Activated CD8-positive, alpha-beta memory T cell treated with anti-CD3 and anti-CD28 coated beads for 4 hours (primary cell): ENCODE measurements at regions not wholly inside any gene's neighbourhood (a gene's known extent, or its start where the extent isn't known, plus 50 kb on each side); places are given as distances from the start of the nearest gene placed in this dataset.

Source experiments
- DNase-seq, 2 donors: peaks; one replicate each; pipeline ENCODE4 v3.0.0-alpha.2; 2020; ENCODE audit warnings: low read depth in 2 of 2

DNA sequence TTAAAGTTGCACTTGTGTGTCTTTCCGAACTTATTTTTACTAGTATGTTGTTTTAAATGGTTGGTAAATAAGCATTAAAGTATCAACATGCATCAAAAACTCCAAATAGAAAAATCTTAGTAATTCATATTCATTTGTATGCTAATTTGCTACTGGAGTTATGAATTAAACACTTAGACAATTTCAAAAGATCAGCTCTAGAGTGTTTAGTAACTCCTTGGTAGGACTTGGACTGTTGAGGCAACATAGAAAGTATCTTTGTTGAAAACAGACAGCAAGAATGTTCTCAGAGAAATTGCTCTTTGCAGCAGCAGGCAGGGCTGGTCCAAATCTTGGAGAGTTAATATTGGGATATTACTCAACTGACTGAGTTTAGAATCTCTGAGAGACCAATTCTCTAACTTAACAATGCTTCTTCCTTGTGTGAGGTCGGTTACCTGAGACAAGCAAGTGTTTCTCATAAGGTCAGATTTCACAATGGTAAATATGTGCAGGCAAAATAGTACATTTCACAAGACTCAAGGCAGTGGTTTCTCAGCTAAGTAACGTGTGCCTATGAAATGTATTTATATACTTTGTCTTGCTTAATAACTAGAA is 147.8 kb upstream of the IL12A start:
- no peak for DNase-seq

DNA sequence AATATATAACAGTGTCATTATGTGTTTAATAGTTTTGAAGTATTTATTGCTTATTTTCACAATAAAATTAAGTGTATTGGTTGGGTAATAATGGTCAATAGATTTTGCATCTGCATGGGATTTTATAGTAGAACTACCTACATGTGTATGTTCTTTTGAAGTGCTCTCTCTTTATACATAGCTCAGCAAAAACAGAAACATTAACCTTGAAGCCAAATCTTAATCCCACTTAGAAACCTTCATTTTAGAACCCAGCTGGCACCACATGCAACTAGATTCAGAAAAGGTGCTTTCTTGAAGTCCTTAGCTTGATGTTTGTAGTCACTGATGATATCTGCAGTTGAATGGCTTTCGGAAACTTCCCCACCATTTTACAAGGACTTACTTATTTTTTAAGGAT is 146.9 kb upstream of the IL12A start:
- no peak for DNase-seq

DNA sequence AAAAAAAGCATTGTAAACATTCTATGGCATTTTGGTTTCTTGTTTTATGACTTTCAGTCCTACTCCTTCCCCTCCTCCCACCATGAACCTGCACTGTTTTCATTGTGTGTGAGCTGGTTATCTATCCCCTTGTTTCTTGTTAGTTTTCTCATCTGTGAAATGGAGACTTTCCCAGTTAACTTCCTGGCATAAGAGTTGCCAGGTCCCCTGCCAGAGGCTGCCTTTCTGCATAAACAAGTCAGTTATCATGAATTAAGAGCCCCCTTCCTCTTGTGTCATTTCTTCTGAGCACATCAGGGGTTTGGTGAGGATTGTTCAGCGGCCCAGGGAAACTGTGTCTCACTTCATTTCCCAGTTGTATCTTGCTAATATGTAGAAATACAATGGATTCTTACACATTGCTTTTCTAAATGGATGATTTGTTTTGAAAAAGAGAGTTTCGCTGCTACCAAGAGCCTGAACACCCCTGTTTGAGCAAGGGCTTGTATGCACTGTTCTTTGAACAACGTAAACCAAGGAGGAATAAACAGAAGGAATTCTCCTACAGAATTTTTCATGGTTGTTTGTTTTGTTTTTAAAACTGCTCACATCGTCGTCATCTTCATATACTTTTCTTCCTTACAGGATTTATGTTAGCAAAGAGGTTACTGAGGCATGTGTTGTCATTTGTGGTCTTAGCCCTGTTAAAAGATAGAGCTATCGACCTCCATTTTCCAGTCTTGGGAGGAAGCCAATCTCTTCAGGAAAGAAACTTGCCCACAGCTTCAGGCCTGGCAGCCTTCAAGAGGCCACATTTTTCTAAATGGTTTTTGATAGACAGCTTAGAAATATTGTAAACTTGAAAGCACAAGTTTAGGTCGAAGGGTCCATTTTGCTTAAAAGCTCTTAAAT is 144.6 kb upstream of the IL12A start:
- no peak for DNase-seq

DNA sequence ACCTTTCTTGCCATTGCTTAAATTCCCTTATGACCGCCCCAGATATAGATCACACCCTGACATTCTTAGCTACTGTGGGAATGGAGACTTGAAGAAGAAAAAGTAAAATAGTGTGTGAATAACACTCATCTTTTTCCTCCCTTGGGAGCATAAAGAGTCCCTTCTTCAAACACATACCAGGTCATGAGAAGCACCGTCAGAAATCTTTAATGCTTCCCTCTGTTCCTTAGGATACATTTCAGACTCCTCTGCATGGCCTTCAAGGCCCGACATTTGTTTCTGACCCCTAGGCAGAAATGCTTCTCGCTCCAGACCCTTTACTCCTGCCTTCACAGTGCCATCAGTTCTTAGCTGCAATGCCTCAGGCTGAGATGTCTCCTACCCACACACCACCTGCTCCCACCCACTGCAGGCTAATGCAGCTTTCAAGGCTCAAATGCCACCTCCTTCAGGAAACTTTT is 143.8 kb upstream of the IL12A start:
- DNase-seq, result no peak

DNA sequence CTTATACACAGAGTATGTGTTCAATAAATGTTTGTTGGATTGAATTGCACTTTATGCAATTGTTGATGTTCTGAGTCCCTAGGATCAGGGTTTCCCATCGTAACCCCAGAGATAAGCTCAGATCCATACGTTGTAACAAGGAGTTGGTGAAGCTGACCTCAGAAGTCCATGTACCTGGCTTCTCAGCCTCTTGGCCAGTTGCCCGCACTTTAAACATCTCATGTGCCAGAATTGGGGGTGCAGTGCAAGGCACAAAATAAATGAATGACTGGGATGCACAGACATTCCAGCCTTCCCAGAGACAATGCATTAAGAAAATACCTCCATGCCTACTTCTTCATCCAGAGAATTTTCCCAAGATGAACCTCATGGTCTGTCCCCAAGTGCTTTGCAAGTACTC is 142.9 kb upstream of the IL12A start:
- no peak for DNase-seq

DNA sequence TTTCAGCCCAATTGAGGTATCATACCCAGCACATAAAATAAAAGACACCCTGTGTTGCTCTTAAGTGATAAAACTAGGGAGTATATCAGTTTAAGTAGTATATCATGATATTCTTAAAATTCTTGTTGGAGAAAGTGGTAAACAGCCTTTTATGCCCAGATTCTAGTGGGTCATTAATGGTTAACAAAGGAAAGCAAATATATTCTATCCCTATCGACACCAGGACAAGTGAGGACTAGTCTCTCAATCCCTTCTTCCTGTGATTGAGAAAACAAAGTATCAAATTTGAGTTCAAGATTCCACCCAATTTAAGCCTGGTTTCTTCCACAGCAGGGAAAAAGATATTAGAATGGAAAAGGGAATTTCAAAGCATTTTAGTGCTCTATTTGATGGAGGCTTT is 142.4 kb upstream of the IL12A start:
- no peak for DNase-seq

DNA sequence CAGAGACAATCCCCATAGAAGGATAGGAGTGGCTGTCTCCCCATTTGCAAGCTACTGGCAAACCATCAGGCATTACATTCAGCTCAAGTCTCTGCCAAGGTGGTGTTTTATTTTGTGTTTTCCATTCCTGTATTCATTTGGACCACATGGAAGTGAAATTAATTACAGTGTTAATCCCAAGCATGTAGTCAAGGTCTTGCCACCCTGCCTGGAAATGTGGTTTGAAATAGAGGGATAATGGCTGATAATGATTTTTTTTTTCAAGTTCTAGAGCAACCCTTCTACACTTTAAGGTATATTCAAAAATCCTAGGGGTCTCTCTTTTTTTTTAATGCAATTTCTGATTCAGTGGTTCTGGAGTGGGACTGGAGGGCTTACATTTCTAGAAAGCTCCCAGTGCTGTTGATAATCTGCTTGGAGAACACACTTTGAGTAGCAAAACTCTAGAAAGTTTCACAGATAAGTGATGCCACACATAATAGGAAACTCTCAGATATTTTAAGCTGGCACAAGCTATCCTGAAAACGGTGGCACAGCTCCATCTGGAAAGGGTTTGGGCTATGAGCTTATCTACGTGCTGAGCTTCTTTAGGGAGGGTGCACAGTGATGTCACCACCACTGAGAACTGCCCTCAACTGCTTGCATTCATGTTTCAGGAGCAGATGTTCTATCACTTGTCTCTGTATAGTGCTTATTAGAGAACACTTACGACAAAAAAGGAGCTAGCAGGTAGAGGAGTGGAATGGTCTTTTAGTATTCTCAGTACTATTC is 140.1 kb upstream of the IL12A start:
- no peak for DNase-seq

DNA sequence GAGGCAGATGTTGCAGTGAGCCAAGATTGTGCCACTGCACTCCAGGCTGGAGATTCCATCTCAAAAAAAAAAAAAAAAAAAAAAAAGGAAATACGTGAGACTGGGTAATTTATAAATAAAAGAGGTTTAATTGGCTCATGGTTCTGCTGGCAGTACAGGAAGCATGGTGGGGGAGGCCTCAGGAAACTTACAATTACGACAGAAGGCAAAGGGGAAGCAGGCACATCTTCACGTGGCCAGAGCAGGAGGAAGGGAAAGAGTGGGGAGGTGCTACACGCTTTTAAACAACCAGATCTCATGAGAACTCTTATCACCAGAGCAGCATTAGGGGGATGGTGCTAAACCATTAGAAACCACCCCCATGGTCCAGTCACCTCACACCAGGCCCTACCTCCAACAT is 138.2 kb upstream of the IL12A start:
- no peak for DNase-seq

DNA sequence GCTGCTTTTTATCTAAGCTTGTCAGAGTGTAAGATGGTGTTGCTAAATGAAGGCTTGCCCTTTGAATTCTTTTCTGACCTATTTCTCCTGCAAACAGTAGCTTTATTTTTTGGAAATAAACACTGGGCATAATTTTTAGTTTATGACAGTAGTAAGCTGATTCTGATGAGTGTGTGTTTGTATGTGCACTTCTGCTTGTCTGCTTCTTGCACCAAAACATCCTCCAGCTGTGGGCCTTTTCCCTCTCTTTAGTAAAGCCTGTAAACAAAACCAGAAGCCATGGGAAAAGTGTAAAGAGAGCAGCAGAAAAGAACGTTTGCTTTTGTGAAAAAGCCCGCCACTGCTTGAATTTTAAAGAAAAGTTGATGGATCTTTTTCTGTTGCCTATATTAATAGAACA is 136.4 kb upstream of the IL12A start:
- DNase-seq, result no peak

DNA sequence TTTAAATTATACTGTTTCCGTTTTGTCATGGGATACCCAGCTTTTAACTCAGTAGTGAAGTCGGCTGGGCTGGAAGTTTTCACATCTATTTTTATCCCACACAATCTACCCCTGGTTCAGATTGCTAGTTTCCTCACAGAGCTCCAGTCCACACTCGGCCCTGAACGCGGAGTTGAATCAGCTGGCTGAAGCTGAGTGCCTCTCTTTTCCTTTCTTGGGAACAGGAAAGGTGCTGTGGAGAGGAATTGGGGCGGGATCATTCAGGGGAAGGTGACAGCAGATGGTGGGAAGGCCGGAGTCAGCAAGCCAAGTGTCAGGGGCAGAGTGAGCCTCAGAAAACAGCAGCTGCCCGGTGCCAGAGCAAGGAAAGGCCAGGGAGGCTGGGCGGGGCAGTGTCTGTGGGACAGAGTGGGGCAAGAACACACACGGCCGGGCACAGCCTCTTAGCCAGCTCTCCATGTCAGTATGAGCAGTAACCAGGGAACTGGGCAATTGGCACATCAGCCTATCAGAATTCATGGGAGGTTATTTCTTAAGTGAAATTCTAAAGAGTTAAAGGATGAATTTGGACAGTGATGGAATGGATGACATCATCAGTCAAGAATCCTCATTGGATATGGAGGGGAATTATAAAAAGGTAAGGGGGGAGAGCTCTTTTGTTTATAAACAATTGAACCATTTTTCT is 135.7 kb upstream of the IL12A start:
- no peak for DNase-seq

DNA sequence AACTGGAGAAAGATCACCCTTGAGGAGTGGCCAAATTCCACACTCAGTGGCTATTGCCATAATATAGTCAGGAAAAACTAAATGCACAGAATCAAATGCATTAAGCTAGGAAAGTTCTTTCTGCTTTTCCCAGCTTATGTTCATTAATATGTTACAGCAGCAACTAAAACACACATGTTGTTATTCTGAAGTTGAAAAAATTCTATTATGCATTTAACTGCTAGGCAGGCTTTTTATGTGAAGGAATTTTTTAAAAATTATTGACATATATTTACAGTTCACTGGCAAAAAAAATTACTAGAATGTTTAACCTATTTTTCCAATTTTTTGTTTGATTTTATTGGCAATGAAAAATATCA is 135.2 kb upstream of the IL12A start:
- DNase-seq, result no peak

DNA sequence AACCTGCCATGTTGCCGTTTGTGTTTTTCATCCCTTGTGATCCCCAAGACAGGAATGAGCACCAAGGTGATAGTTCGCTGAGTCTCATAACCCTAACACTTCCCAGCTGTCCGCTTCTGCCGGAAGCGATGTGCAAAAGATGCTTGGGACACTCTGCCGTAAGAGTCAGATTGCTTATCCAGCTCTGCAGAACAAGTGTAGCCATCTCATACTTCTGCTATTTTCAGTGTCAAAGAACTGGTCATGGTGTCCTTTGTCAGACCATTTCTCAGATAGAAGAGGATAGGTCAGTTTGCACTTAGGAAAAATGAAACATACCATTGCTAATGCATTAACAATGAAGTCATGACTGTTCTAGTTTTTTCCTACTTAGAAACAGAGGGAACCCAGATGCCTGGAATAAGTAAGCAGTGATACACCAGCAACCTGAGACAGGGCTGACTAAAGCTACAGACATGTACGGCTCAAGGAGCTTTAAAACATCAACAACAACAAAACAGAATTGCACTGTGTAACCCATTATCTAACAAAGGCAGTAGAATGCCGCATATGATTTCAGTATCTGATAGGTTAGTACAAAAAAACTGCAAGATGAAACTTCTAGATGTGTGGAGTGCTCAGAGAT is 134.0 kb upstream of the IL12A start:
- no peak for DNase-seq

DNA sequence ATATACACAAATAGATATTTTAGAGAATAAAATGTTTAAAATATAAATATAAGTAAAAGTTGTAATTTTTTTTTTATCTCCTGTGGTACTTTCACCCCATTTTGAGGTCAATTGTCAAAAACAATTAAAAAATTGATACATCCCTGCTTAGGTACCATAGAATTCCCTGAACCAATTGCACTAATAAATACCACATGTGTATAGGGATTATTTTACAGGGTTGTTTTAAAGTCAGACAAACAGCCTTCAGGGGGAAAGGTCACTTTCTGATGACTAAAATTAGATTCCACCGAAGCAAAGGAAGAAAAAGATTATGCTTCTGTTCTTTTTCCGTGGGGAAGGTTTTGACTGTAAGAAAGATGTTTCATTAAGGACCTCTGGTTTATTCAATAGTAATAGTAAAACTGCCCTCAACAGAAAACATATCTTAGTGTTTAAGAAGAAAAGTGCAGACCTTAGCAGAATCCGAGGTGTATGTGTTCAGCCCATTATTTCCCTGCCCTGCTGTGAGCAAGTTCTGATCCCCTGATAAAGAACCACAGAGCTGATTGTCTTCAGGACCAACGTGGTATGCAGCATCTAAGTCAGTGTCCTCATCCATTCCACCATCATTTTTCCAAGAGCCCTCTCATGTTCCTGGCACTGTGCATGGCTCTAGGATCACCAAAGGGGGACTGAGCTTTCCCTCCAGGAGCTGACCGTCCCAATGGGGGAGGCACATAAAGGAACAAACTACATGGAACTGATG is 132.9 kb upstream of the IL12A start:
- no peak for DNase-seq

DNA sequence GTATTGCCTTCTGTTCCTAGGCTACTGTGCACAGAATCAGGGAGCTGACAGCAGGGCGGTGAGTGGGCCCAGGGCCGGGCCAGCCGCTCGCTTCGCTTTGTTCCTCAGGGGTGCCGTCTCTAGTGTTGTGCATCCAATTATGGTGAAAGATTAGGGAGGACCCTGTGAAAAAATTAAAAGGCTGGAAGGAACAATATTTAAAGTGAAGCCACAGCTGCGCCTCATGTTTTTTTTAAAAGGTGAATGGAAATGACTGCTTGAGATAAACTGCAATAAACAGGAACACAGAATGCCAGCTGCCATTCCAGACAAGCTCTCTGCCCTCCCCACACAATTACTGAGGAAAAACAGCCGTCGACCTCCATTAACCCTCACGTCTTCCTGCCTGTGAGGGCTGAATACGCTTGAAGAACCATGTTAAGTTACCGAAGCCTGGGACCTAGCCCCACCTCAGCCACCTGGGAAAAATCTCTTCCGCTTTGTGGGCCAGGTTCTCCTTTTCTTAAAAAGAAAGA is 132.0 kb upstream of the IL12A start:
- no peak for DNase-seq

DNA sequence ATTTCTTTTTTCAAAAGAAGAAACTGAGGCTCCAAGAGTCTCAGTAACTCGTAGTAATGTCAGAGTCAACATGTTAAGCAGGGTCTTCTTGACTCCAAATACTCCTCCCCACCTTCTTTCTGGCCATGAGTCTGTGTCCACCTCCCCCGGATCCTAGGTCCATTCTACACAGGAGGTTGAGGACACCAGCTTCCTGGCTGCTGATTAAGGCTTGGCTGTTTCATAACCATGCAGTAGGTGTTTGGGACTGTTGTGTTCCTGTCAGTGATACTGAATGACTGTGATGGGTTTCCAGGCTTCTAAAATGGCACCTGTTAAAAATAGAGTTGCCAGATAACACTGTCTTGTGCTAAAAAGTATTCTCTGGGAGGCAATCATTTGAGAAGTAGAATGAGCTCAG is 130.8 kb upstream of the IL12A start:
- DNase-seq, result no peak

DNA sequence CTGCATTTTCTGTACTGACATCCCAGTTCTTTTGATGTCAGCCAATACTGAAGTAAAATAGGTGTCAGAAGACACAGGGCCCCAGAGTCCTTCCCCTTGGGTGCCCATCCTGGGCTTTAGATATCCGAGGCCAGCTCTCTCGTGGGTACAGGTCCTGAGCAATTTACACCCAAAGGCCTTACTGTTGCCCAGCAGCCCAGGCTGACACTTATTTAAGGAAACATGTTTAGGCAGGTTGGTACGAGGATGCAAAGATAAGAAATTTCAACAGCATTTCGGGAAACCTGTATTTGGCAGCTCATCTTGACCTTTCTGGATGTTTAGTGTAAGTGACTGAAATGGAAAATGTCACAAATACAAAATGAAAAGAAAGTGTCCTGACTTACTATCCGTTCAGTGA is 130.0 kb upstream of the IL12A start:
- DNase-seq, result no peak

DNA sequence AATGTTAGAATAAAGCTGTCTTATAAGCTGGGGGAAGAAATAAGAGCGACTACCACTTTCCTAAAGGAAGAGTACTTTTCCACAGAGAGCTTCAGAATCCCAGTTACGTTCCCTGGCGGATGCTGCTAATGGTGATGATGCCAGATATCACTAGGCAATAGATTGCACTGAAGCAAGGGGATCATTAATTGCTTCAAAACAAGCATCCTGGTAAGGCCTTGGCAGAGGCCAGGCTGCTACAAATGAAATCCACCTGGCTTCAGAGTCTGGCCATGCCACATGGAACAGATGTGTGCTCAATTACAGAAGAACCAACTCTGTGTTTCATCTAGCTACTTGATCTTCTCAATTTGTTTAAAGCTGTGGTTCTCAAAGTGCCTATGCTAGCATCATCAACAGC is 129.2 kb upstream of the IL12A start:
- DNase-seq, result no peak

DNA sequence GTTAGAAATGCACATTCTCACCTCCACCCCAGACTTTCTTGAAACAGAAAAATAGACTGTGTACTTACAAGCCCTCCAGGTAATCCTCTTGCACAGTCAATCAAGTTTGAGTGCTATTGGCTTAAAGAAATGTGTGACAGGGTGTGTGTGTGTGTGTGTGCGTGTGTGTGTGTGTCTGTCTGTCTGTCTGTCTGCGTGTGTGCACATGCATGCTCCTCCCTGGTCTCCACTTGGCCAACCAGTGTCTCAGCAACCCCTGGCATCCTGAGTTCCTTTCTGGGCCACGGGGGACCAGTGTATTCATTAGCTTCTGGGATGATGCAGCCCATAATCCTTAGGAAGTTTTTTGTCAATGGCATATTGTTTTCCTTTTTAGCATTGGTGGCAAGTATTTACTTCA is 128.8 kb upstream of the IL12A start:
- DNase-seq, result no peak

DNA sequence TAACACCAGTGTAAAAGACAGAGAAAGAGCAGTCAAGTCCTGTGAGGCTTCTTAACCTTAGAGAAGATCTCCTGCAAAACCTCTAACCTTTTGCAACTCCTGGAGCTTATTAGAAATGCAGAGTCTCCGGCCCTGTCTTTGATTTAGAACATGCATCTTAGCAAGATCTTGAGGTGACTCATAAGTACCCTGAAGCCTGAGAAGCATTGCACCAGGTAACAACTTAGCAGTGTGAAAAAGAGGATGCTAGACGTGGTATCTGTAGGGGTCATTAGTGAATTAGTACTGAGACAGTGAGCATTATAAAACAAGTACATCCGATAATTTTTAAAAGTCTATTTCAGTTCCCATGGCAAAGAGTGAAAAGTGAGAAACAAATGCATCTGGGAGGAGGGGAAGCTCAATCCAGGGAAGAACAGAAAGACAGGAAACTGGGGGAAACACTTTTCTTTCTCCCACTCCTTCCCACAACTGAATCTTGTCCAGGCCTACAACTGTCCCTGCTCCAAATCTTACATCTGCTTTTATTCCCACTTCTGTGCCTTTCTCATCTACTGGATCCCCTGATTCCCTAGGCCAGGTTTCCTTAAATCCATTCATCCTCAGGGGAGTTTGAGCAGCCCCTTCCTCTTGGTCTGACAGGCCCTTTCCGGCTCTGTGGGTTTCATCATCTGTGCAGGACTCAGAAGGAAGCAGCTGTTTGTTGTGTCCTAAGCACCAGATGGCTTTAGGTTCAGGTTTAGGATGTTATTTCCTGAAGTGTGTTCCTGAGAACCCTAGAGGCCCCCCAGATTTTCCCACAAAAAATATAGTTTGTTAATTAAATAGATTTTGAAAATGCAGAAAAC is 128.1 kb upstream of the IL12A start:
- DNase-seq, result no peak
